Fibroblast of lung (primary cell): ENCODE measurements at regions not wholly inside any gene's neighbourhood (a gene's known extent, or its start where the extent isn't known, plus 50 kb on each side); places are given as distances from the start of the nearest gene placed in this dataset.

ENCODE experiments used
- EZH2 ChIP-seq: IDR thresholded peaks from 2 replicates; pipeline ENCODE4 v1.5.1; 2012; ENCODE audit warnings: low read length, control low read depth, mild to moderate bottlenecking; ENCODE audit errors: missing control alignments
- TF ChIP-seq, protein P1 (sequence below), 2 donors: IDR thresholded peaks in 1 of 2; conservative IDR thresholded peaks in 1 of 2; 1 replicate in 1 of 2; 2 replicates in 1 of 2; pipeline ENCODE4 v1.5.1; 2011 to 2012; ENCODE audit warnings: low read length in 2 of 2, control low read depth in 1 of 2, inconsistent platforms in 1 of 2, low read depth in 1 of 2, mild to moderate bottlenecking in 1 of 2

DNA sequence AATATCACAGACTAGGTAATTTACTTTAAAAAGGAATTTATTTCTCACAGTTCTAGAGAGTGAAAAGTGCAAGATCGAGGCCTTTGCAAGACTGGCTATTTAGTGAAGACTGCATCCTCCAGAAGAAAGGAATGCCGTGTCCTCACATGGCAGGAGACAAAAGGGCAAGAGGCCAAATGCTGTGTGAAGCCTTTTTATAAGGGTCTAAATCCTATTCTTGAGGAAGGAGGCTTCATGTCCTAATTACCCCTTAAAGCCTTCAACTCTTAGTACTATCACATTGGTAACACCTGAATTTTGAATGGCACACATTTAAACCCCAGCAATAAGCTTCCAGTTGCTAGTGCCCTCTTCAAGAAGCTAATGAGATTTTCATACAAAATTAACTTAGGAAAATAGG is 1882.3 kb upstream of the PIK3C3 start:
- TF ChIP-seq, protein P1, sequence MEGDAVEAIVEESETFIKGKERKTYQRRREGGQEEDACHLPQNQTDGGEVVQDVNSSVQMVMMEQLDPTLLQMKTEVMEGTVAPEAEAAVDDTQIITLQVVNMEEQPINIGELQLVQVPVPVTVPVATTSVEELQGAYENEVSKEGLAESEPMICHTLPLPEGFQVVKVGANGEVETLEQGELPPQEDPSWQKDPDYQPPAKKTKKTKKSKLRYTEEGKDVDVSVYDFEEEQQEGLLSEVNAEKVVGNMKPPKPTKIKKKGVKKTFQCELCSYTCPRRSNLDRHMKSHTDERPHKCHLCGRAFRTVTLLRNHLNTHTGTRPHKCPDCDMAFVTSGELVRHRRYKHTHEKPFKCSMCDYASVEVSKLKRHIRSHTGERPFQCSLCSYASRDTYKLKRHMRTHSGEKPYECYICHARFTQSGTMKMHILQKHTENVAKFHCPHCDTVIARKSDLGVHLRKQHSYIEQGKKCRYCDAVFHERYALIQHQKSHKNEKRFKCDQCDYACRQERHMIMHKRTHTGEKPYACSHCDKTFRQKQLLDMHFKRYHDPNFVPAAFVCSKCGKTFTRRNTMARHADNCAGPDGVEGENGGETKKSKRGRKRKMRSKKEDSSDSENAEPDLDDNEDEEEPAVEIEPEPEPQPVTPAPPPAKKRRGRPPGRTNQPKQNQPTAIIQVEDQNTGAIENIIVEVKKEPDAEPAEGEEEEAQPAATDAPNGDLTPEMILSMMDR (conservative IDR thresholded peaks at IDR 0.05 in 1 of 2, IDR thresholded peaks at IDR 0.05 in 1 of 2; ENCODE audit: low read depth in 1 of 2, low read length in 2 of 2), result no peak
- TF ChIP-seq EZH2, result no peak
